Activated CD4-positive, alpha-beta T cell treated with anti-CD3 and anti-CD28 coated beads, Interleukin-2, amount 10 ng/mL, durations not matched to agents 24 days and 14 days (primary cell): ENCODE measurements at regions not wholly inside any gene's neighbourhood (a gene's known extent, or its start where the extent isn't known, plus 50 kb on each side); places are given as distances from the start of the nearest gene placed in this dataset.
"Not testable (repeated sequence)": the region's sequence is repeated elsewhere in the genome, so short reads cannot be mapped to it uniquely, and the experiment has no call there.

ENCODE experiments used
- DNase-seq: peaks from one replicate; pipeline ENCODE4 v3.0.0; 2022
- H3K27ac Mint-ChIP-seq: one replicate; pipeline ENCODE4 v1.8.0; 2022; ENCODE audit warnings: mild to moderate bottlenecking, mixed read lengths
- H3K27me3 Mint-ChIP-seq: one replicate; pipeline ENCODE4 v1.8.0; 2022; ENCODE audit warnings: mixed read lengths
- H3K36me3 Mint-ChIP-seq: one replicate; pipeline ENCODE4 v1.8.0; 2022; ENCODE audit warnings: low read depth, mild to moderate bottlenecking, mixed read lengths
- H3K4me1 Mint-ChIP-seq: one replicate; pipeline ENCODE4 v1.8.0; 2021; ENCODE audit warnings: mixed read lengths
- H3K4me3 Mint-ChIP-seq: one replicate; pipeline ENCODE4 v1.8.0; 2022; ENCODE audit warnings: mild to moderate bottlenecking, moderate library complexity, mixed read lengths
- H3K9me3 Mint-ChIP-seq: one replicate; pipeline ENCODE4 v1.8.0; 2021; ENCODE audit warnings: mixed read lengths
- intact Hi-C: fragments of 100-400 bp; cut with micrococcal nuclease; formaldehyde crosslinking; loops from one replicate; pipeline ENCODE4 v1.15.1; 2023

- Mint-ChIP-seq H3K9me3 (no peaks in the 10 kb centered on the region), H3K4me3 (no peak overlapping the region), H3K4me1 (peaks cover 2% of the 10 kb centered on the region), H3K36me3 (no peaks in the 10 kb centered on the region), H3K27me3 (no peaks in the 10 kb centered on the region), H3K27ac (no peak overlapping the region)
- DNase-seq: no peak
- intact Hi-C loops: no loop called here
Measured at GRCh38 chrX:121151293-121151692, 103.9 kb downstream of the GLUD2 start.

DNA sequence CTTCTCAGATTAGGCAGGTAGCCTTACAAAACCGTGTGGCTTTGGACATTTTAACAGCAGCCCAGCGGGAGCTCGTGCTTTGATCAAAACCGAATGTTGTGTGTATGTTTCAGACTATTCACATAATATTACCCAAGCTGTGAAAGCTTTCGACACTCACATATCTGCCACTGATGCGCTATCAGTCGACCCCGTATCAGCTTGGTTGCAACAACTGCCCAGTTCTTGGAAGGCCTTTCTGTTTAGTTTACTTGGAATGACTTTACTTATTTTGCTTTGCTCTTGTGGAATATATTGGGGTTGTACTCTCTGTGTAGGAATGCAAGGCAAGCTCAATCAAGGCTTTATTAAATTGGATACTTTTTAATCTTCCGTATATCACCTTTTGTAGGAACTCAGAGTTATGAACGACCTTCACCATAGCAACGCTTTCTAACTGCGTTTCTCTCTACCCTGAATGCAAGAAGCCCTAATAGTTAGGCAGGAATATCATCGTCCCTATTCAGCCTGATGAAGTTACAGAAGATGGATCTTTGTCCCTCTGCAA is 107.5 kb downstream of the GLUD2 start:
- Mint-ChIP-seq H3K27ac (no peak overlapping the region), H3K4me1 (peaks cover 8% of the 10 kb centered on the region), H3K27me3 (no peaks in the 10 kb centered on the region), H3K36me3 (no peaks in the 10 kb centered on the region), H3K9me3 (no peaks in the 10 kb centered on the region), H3K4me3 (no peak overlapping the region)
- no peak for DNase-seq
- intact Hi-C loops: no loop called here

DNA sequence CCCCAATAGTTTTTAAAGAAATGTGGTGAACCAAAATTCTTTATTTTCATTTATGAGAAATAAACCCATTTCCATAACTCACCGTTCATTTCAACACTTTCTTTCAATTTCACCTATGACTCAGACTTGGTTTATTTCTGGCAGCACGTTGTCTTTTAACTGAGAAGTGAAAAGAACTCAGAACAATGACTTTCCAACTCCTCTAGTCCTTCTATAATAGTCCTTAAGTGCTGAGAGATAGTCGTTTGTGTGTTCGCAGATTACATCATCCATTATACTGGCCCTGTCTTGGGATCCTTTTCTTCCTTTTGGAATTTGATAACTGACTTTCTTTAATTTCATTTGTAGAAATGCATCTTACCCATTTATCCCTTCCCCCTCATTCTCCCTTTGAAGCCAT is 113.6 kb downstream of the GLUD2 start:
- H3K27me3 Mint-ChIP-seq: no peaks in the 10 kb centered on the region
- no peaks in the 10 kb centered on the region for H3K36me3 Mint-ChIP-seq
- H3K4me3 Mint-ChIP-seq: peak overlapping the region; percentile 46
- H3K27ac Mint-ChIP-seq: peak overlapping the region; percentile 79
- no peaks in the 10 kb centered on the region for H3K9me3 Mint-ChIP-seq
- no peak for DNase-seq
- H3K4me1 Mint-ChIP-seq: peaks cover 25% of the 10 kb centered on the region
- intact Hi-C loops: loop anchor here (1.0 to 5.0 kb wide), 4 partner anchors 96 to 364 kb away; no protein-coding TSS in a partner anchor

DNA sequence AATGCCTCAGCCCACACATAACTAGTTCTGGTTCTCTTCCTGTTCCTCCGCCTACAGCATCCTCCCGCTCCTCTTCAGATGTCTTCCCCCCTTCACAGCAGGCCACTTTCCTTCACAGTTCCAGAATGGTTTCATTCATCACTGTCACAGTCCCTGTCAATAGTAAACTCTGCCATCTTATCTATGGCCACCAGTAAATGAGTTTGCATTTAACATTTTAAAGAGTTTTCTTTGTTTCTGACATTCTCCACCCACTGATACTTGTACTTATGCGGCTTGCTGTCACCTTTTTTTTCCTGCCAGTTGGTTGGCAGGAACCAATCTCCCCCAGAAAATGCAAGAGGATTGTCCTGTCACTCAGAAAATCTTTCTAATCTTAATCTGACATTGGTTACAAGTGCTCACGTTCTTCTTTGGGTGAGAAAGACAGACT is 114.1 kb downstream of the GLUD2 start:
- H3K27ac Mint-ChIP-seq: peak overlapping the region; percentile 79
- peaks cover 25% of the 10 kb centered on the region for H3K4me1 Mint-ChIP-seq
- H3K27me3 Mint-ChIP-seq: no peaks in the 10 kb centered on the region
- no peaks in the 10 kb centered on the region for H3K36me3 Mint-ChIP-seq
- intact Hi-C loops: loop anchor here (1.0 to 5.0 kb wide), 4 partner anchors 95 to 364 kb away; no protein-coding TSS in a partner anchor
- H3K4me3 Mint-ChIP-seq: peak overlapping the region; percentile 46
- H3K9me3 Mint-ChIP-seq: no peaks in the 10 kb centered on the region
- peak; percentile 53 for DNase-seq

- H3K4me1 Mint-ChIP-seq: peaks cover 18% of the 10 kb centered on the region
- H3K9me3 Mint-ChIP-seq: no peaks in the 10 kb centered on the region
- DNase-seq: no peak
- intact Hi-C loops: loop anchor here (5.0 kb wide), 1 partner anchor 339 kb away; no protein-coding TSS in a partner anchor
- H3K27me3 Mint-ChIP-seq: no peaks in the 10 kb centered on the region
- H3K27ac Mint-ChIP-seq: no peak overlapping the region
- H3K4me3 Mint-ChIP-seq: no peak overlapping the region
- no peaks in the 10 kb centered on the region for H3K36me3 Mint-ChIP-seq
Measured at GRCh38 chrX:121163443-121163842, 116.0 kb downstream of the GLUD2 start.

DNA sequence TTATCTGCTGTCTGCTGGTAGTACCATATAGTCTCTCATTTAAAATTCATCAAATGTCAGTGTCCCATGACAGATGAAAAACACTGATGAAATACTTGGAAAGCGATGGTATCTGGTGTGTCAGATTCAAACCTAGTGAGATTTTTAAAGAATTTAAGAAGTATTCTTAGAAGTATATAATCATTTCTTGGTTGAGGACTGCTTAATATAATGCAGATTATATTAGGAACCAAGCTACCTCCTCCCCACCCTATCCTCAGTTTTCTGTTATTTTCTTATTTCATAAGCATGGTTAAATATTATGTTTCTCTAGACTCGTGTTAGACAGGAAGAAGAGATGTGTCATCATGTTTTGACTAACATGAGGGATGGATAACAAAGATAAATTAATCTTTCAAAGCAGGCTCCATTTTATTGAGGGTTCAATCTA is 118.5 kb downstream of the GLUD2 start:
- no peaks in the 10 kb centered on the region for H3K27me3 Mint-ChIP-seq
- DNase-seq: no peak
- H3K36me3 Mint-ChIP-seq: no peaks in the 10 kb centered on the region
- no peak overlapping the region for H3K27ac Mint-ChIP-seq
- no peak overlapping the region for H3K4me3 Mint-ChIP-seq
- H3K9me3 Mint-ChIP-seq: no peaks in the 10 kb centered on the region
- intact Hi-C loops: no loop called here
- peaks cover 12% of the 10 kb centered on the region for H3K4me1 Mint-ChIP-seq

DNA sequence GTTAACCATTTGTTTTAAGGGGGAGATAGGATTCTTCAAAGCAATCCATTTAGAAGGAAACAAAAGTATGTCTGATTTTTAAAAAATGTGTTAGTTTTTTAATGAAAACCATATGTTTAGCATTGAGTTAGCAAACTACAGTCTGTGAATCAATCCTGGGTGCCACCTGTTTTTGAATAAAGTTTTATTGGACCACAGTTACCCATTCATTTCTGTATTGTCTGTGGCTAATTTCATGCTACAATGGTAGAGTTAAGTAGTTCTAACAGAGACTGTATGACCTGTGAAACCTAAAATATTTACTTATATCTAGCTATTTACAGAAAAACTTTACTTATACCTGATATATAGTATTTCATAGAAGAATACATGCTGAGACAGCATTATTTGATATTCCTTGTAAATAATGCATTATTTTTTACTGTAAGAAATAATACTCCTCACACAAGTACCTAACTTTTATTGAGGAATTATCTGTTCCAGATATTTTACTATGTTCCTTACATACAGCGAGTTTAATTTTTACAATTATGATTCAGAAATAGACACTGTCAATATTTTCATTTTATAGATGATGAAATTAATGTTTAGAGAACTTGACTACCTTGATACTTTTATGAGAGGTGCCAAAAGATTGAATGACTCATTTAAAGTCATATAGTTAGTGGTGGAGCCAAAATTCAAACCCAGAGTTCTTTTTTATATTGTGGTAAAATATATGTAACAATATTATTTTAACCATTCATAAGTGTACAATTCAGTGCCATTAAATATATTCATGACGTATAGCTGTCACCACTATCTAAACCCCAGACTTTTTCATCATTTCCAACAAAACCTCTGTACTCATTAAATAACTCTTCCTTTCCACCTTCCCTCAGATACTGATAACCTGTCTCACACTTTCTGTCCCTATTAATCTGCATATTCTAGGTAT is 122.0 kb downstream of the GLUD2 start:
- Mint-ChIP-seq H3K4me1 (no peaks in the 10 kb centered on the region), H3K9me3 (no peaks in the 10 kb centered on the region), H3K36me3 (no peaks in the 10 kb centered on the region), H3K27me3 (no peaks in the 10 kb centered on the region), H3K27ac (no peak overlapping the region), H3K4me3 (no peak overlapping the region)
- DNase-seq: no peak
- intact Hi-C loops: no loop called here

GRCh38 chrX:121172703-121173102 is 125.3 kb downstream of the GLUD2 start:
- intact Hi-C loops: no loop called here
- DNase-seq: no peak
- Mint-ChIP-seq H3K36me3 (no peaks in the 10 kb centered on the region), H3K27ac (no peak overlapping the region), H3K9me3 (peaks cover 6% of the 10 kb centered on the region), H3K4me3 (no peak overlapping the region), H3K27me3 (no peaks in the 10 kb centered on the region), H3K4me1 (no peaks in the 10 kb centered on the region)

- no peak overlapping the region for H3K27ac Mint-ChIP-seq
- no peak for DNase-seq
- no peaks in the 10 kb centered on the region for H3K4me1 Mint-ChIP-seq
- intact Hi-C loops: no loop called here
- H3K4me3 Mint-ChIP-seq: no peak overlapping the region
- no peaks in the 10 kb centered on the region for H3K27me3 Mint-ChIP-seq
- no peaks in the 10 kb centered on the region for H3K36me3 Mint-ChIP-seq
- H3K9me3 Mint-ChIP-seq: peaks cover 12% of the 10 kb centered on the region
Measured at GRCh38 chrX:121179972-121180371, 132.6 kb downstream of the GLUD2 start.

DNA sequence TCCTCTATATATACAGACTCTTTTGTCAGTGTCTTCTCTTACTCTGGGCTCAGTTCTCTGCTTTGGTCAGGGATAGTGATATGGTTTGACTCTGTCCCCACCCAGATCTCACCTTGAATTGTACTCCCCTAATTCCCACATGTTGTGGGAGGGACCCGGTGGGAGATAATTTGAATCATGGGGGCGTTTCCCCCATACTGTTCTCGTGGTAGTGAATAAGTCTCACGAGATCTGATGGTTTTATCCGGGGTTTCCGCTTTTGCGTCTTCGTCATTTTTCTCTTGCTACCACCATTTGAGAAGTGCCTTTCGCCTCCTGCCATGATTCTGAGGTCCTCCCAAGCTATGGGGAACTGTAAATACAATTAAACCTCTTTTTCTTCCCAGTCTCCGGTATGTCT is 144.4 kb downstream of the GLUD2 start:
- Mint-ChIP-seq H3K27me3 (no peaks in the 10 kb centered on the region), H3K36me3 (no peaks in the 10 kb centered on the region), H3K4me1 (no peaks in the 10 kb centered on the region), H3K27ac (no peak overlapping the region), H3K4me3 (no peak overlapping the region), H3K9me3 (peaks cover 11% of the 10 kb centered on the region)
- intact Hi-C loops: no loop called here
- DNase-seq: no peak

- peaks cover 3% of the 10 kb centered on the region for H3K9me3 Mint-ChIP-seq
- no peak overlapping the region for H3K27ac Mint-ChIP-seq
- H3K4me1 Mint-ChIP-seq: no peaks in the 10 kb centered on the region
- no peak for DNase-seq
- H3K36me3 Mint-ChIP-seq: no peaks in the 10 kb centered on the region
- H3K27me3 Mint-ChIP-seq: no peaks in the 10 kb centered on the region
- H3K4me3 Mint-ChIP-seq: no peak overlapping the region
- intact Hi-C loops: no loop called here
Measured at GRCh38 chrX:121195719-121196118, 148.3 kb downstream of the GLUD2 start.

- H3K9me3 Mint-ChIP-seq, H3K36me3 Mint-ChIP-seq, intact Hi-C loops, DNase-seq, H3K27ac Mint-ChIP-seq, H3K4me3 Mint-ChIP-seq, H3K4me1 Mint-ChIP-seq, H3K27me3 Mint-ChIP-seq: not testable (repeated sequence)
Measured at GRCh38 chrX:121196872-121197444, 149.5 kb downstream of the GLUD2 start.

DNA sequence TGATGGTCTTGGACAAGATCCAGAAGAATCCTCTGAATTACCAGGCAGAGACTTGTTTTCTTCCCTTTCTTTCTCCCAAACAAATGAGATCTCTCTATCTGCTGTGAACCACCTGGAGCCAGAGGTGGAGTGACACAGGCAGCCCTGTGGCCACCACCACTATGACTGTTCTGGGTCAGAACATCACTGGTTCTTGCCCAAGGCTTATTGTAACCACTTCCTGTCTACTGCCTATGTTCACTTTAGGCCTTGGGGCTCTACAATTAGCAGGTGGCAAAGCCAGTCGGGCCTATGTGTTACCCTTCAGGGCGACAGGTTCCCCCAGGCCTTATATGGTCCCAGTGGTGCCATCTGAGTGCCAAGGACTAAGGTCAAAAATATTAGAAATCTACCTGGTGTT is 161.2 kb downstream of the GLUD2 start:
- intact Hi-C loops: no loop called here
- DNase-seq: no peak
- no peak overlapping the region for H3K27ac Mint-ChIP-seq
- no peaks in the 10 kb centered on the region for H3K27me3 Mint-ChIP-seq
- H3K36me3 Mint-ChIP-seq: no peaks in the 10 kb centered on the region
- H3K9me3 Mint-ChIP-seq: no peaks in the 10 kb centered on the region
- no peak overlapping the region for H3K4me3 Mint-ChIP-seq
- no peaks in the 10 kb centered on the region for H3K4me1 Mint-ChIP-seq
